ENCODE measurements at regions not wholly inside any gene's neighbourhood (a gene's known extent, or its start where the extent isn't known, plus 50 kb on each side); places are given as distances from the start of the nearest gene placed in this dataset.

- TF ChIP-seq AR (CRISPR knock-in tag; IDR thresholded peaks at IDR 0.05) (no peak), NFE2L1 (CRISPR knock-in tag; IDR thresholded peaks at IDR 0.05) (no peak), ZNF263 (CRISPR knock-in tag; IDR thresholded peaks at IDR 0.05; ENCODE audit: low read depth) (no peak), CREB1 (CRISPR knock-in tag; IDR thresholded peaks at IDR 0.05) (no peak)
Observed at GRCh38 chr15:39242345-39242744, 338.5 kb upstream of the THBS1 start (continued).

GRCh38 chr15:39243396-39243795 is 337.5 kb upstream of the THBS1 start:
- peaks cover 8% of the 10 kb centered on the region for H3K4me1 Mint-ChIP-seq
- no peaks in the 10 kb centered on the region for H3K9me3 Mint-ChIP-seq
- no peak overlapping the region for H3K27ac Mint-ChIP-seq
- ATAC-seq (no peak), DNase-seq (ENCODE audit: low spot score) (no peak)
- ChIA-PET CTCF (no interaction called here), POLR2A (no interaction called here)
- H3K27me3 Mint-ChIP-seq (ENCODE audit: low read depth), result no peaks in the 10 kb centered on the region
- no peaks in the 10 kb centered on the region for H3K36me3 Mint-ChIP-seq
- TF ChIP-seq SP1 (CRISPR knock-in tag; conservative IDR thresholded peaks at IDR 0.05), result no peak
- no peak for TF ChIP-seq FOXP4 (CRISPR knock-in tag; IDR thresholded peaks at IDR 0.05)
- TF ChIP-seq ZNF317 (CRISPR knock-in tag; IDR thresholded peaks at IDR 0.05; ENCODE audit: borderline replicate concordance, low read depth), result no peak
- TF ChIP-seq ATF2 (CRISPR knock-in tag; IDR thresholded peaks at IDR 0.05; ENCODE audit: borderline replicate concordance, low read depth), result no peak
- TF ChIP-seq TP53 (CRISPR knock-in tag; IDR thresholded peaks at IDR 0.05), result no peak
- TF ChIP-seq TEAD4 (CRISPR knock-in tag; IDR thresholded peaks at IDR 0.05), result no peak
- no peak for TF ChIP-seq RELA (CRISPR knock-in tag; IDR thresholded peaks at IDR 0.05; ENCODE audit: borderline replicate concordance)
- TF ChIP-seq E2F1 (CRISPR knock-in tag; IDR thresholded peaks at IDR 0.05), result no peak
- no peak for TF ChIP-seq ZNF671 (CRISPR knock-in tag; IDR thresholded peaks at IDR 0.05)
- TF ChIP-seq ESRRA (CRISPR knock-in tag; IDR thresholded peaks at IDR 0.05; ENCODE audit: borderline replicate concordance), result no peak
- TF ChIP-seq MYBL2 (CRISPR knock-in tag; IDR thresholded peaks at IDR 0.05), result no peak
- TF ChIP-seq JAZF1 (CRISPR knock-in tag; IDR thresholded peaks at IDR 0.05), result no peak
- no peak for TF ChIP-seq ZNF532 (CRISPR knock-in tag; IDR thresholded peaks at IDR 0.05; ENCODE audit: borderline replicate concordance)
- H3K4me3 Mint-ChIP-seq, result no peak overlapping the region
